H9 (cell line): ENCODE measurements at regions not wholly inside any gene's neighbourhood (a gene's known extent, or its start where the extent isn't known, plus 50 kb on each side); places are given as distances from the start of the nearest gene placed in this dataset.

Experiments
- DNase-seq: peaks from one replicate; pipeline ENCODE4 v3.0.0-alpha.2; 2017
- H2AFZ ChIP-seq: one replicate; pipeline ENCODE4 v1.6.1; 2013; ENCODE audit warnings: mild to moderate bottlenecking, low read length, control low read depth, moderate library complexity
- H2AK5ac ChIP-seq: 2 replicates; pipeline ENCODE4 v1.6.1; 2013; ENCODE audit warnings: low read length, control low read depth, mixed read lengths; ENCODE audit not compliant: insufficient read length
- H2BK120ac ChIP-seq: one replicate; pipeline ENCODE4 v1.6.1; 2013; ENCODE audit warnings: low read depth, mild to moderate bottlenecking, low read length, control low read depth, inconsistent platforms; ENCODE audit not compliant: poor library complexity, severe bottlenecking
- H2BK12ac ChIP-seq: 2 replicates; pipeline ENCODE4 v1.6.1; 2013; ENCODE audit warnings: low read length, control low read depth, mixed read lengths, low read depth; ENCODE audit not compliant: insufficient read length
- H2BK15ac ChIP-seq: 2 replicates; pipeline ENCODE4 v1.6.1; 2013; ENCODE audit warnings: low read depth, low read length, control low read depth
- H2BK20ac ChIP-seq: one replicate; pipeline ENCODE4 v1.6.1; 2013; ENCODE audit warnings: low read depth, mild to moderate bottlenecking, low read length, control low read depth, inconsistent platforms; ENCODE audit not compliant: poor library complexity, severe bottlenecking
- H2BK5ac ChIP-seq: 2 replicates; pipeline ENCODE4 v1.6.1; 2013; ENCODE audit warnings: low read length, control low read depth, mixed read lengths; ENCODE audit not compliant: insufficient read length
- H3K14ac ChIP-seq: 2 replicates; pipeline ENCODE4 v1.6.1; 2013; ENCODE audit warnings: low read length, control low read depth; ENCODE audit not compliant: insufficient read depth
- H3K18ac ChIP-seq: 2 replicates; pipeline ENCODE4 v1.6.1; 2013; ENCODE audit warnings: low read depth, mild to moderate bottlenecking, mixed read lengths, low read length, control low read depth; ENCODE audit not compliant: insufficient read length
- H3K23ac ChIP-seq: 2 replicates; pipeline ENCODE4 v1.6.1; 2013; ENCODE audit warnings: low read length, control low read depth, mixed read lengths, low read depth; ENCODE audit not compliant: insufficient read length
- H3K23me2 ChIP-seq: 2 replicates; pipeline ENCODE4 v1.6.1; 2013; ENCODE audit warnings: low read depth, mild to moderate bottlenecking, mixed read lengths, low read length, control low read depth; ENCODE audit not compliant: insufficient read length, poor library complexity, severe bottlenecking
- H3K27ac ChIP-seq: 2 replicates; pipeline ENCODE4 v1.5.1; 2013; ENCODE audit warnings: low read length, control low read depth, mixed read lengths, low read depth; ENCODE audit not compliant: insufficient read length
- H3K27me3 ChIP-seq: 2 replicates; pipeline ENCODE4 v1.6.1; 2013; ENCODE audit warnings: low read length, control low read depth, inconsistent platforms; ENCODE audit not compliant: insufficient read depth
- H3K4ac ChIP-seq: 2 replicates; pipeline ENCODE4 v1.6.1; 2013; ENCODE audit warnings: low read depth, mild to moderate bottlenecking, control low read depth, inconsistent platforms, low read length, moderate library complexity
- H3K4me1 ChIP-seq: 2 replicates; pipeline ENCODE4 v1.6.1; 2013; ENCODE audit warnings: low read length, control low read depth, inconsistent platforms; ENCODE audit not compliant: insufficient read depth
- H3K4me2 ChIP-seq: 2 replicates; pipeline ENCODE4 v1.6.1; 2013; ENCODE audit warnings: low read length, control low read depth, mixed read lengths; ENCODE audit not compliant: insufficient read length, insufficient read depth
- H3K56ac ChIP-seq: 2 replicates; pipeline ENCODE4 v1.6.1; 2013; ENCODE audit warnings: low read depth, mild to moderate bottlenecking, mixed read lengths, low read length, control low read depth; ENCODE audit not compliant: insufficient read length
- H3K79me1 ChIP-seq: 2 replicates; pipeline ENCODE4 v1.6.1; 2013; ENCODE audit warnings: low read depth, mild to moderate bottlenecking, moderate library complexity, low read length, control low read depth, inconsistent platforms; ENCODE audit not compliant: insufficient read depth, poor library complexity, severe bottlenecking
- H3K79me2 ChIP-seq: 2 replicates; pipeline ENCODE4 v1.6.1; 2013; ENCODE audit warnings: low read length, control low read depth, inconsistent platforms; ENCODE audit not compliant: insufficient read depth
- H3K9ac ChIP-seq: 2 replicates; pipeline ENCODE4 v1.6.1; 2013; ENCODE audit warnings: low read length, control low read depth, mixed read lengths; ENCODE audit not compliant: insufficient read length; ENCODE audit errors: extremely low read depth
- H3K9me3 ChIP-seq: one replicate; pipeline ENCODE4 v1.6.1; 2013; ENCODE audit warnings: low read depth, low read length, inconsistent platforms; ENCODE audit not compliant: control insufficient read depth
- H3T11ph ChIP-seq: one replicate; pipeline ENCODE4 v1.6.1; 2013; ENCODE audit warnings: mild to moderate bottlenecking, low read length, control low read depth, inconsistent platforms
- H4K20me1 ChIP-seq: one replicate; pipeline ENCODE4 v1.6.1; 2013; ENCODE audit not compliant: control insufficient read depth, insufficient read length, insufficient read depth
- H4K5ac ChIP-seq: 2 replicates; pipeline ENCODE4 v1.6.1; 2013; ENCODE audit warnings: low read depth, mild to moderate bottlenecking, mixed read lengths, low read length, control low read depth; ENCODE audit not compliant: insufficient read length
- H4K8ac ChIP-seq: replicated peaks from 2 replicates; pipeline ENCODE4 v1.6.1; 2013; ENCODE audit warnings: low read length, control low read depth, mixed read lengths, low read depth; ENCODE audit not compliant: insufficient read length
- H4K91ac ChIP-seq: 2 replicates; pipeline ENCODE4 v1.6.1; 2013; ENCODE audit warnings: low read depth, mild to moderate bottlenecking, moderate library complexity, mixed read lengths, low read length, control low read depth; ENCODE audit not compliant: insufficient read length
- H3K27ac Mint-ChIP-seq, 3 experiments: 2 replicates in 2 of 3; 3 replicates in 1 of 3; pipeline ENCODE4 v1.8.0; 2020 to 2021; ENCODE audit warnings: mixed read lengths in 3 of 3, mild to moderate bottlenecking in 1 of 3, moderate library complexity in 1 of 3
- H3K27me3 Mint-ChIP-seq: 2 replicates; pipeline ENCODE4 v1.8.0; 2021; ENCODE audit warnings: low read depth, mild to moderate bottlenecking, moderate library complexity, mixed read lengths
- H3K36me3 Mint-ChIP-seq, 3 experiments: 2 replicates in 2 of 3; 3 replicates in 1 of 3; pipeline ENCODE4 v1.8.0; 2020 to 2021; ENCODE audit warnings: low read depth in 3 of 3, mixed read lengths in 3 of 3; ENCODE audit not compliant: insufficient read depth in 1 of 3
- H3K4me1 Mint-ChIP-seq, 2 experiments: 2 replicates each; pipeline ENCODE4 v1.8.0; 2020; ENCODE audit warnings: mixed read lengths in 2 of 2
- H3K4me3 Mint-ChIP-seq, 2 experiments: 2 replicates in 1 of 2; 3 replicates in 1 of 2; pipeline ENCODE4 v1.8.0; 2020 to 2021; ENCODE audit warnings: mild to moderate bottlenecking in 2 of 2, mixed read lengths in 2 of 2, moderate library complexity in 1 of 2
- H3K9me3 Mint-ChIP-seq, 2 experiments: 2 replicates in 1 of 2; 3 replicates in 1 of 2; pipeline ENCODE4 v1.8.0; 2020; ENCODE audit warnings: mild to moderate bottlenecking in 2 of 2, mixed read lengths in 2 of 2, moderate library complexity in 1 of 2
- CTCF ChIP-seq: fragments of 200-600 bp; sonication (generic); conservative IDR thresholded peaks from 3 replicates; pipeline ENCODE4 v1.8.0; 2021; ENCODE audit warnings: antibody characterized with exemption, mild to moderate bottlenecking
- WGBS: extraction: QIAGEN DNeasy Blood & Tissue Kit; methylation state at CpG from one replicate; pipeline ENCODE4 v1.1.7; 2013; ENCODE audit warnings: missing lambda C conversion rate, low lambda C conversion rate, mixed read lengths; ENCODE audit not compliant: insufficient read length; ENCODE audit errors: extremely low coverage; 5-methylcytosine and 5-hydroxymethylcytosine counted together

GRCh38 chr10:105989995-105990394 lies 1174.5 kb downstream of the SORCS1 start:
- Mint-ChIP-seq H3K4me1 (no peaks in the 10 kb centered on the region), H3K27me3 (no peaks in the 10 kb centered on the region), H3K9me3 (no peaks in the 10 kb centered on the region), H3K4me3 (no peak overlapping the region), H3K27ac (no peak overlapping the region; a peak in 1 of 7 replicates), H3K36me3 (no peaks in the 10 kb centered on the region)
- no peaks in the 10 kb centered on the region for H4K20me1 ChIP-seq
- H3K9ac ChIP-seq = no peak overlapping the region
- H2BK120ac ChIP-seq = no peak overlapping the region
- no peak overlapping the region for H2BK12ac ChIP-seq
- WGBS = no CpG with 5 or more reads among the region's 3 CpGs
- no peaks in the 10 kb centered on the region for H3K23me2 ChIP-seq
- H3K4me2 ChIP-seq = no peak overlapping the region
- H2AFZ ChIP-seq = no peak overlapping the region
- no peaks in the 10 kb centered on the region for H3K27me3 ChIP-seq
- H4K5ac ChIP-seq = no peak overlapping the region
- H3K27ac ChIP-seq = no peak overlapping the region
- no peaks in the 10 kb centered on the region for H3K9me3 ChIP-seq
- H2BK15ac ChIP-seq = no peak overlapping the region
- no peak overlapping the region for H2BK5ac ChIP-seq
- no peak overlapping the region for H3K18ac ChIP-seq
- no peaks in the 10 kb centered on the region for H3K4me1 ChIP-seq
- H2AK5ac ChIP-seq = no peak overlapping the region
- no peak overlapping the region for H3K14ac ChIP-seq
- no peak overlapping the region for H2BK20ac ChIP-seq
- no peaks in the 10 kb centered on the region for H3K79me2 ChIP-seq
- H4K8ac ChIP-seq = no peak overlapping the region
- no peak for DNase-seq
- H3K4ac ChIP-seq = no peak overlapping the region
- H4K91ac ChIP-seq = no peak overlapping the region
- no peak overlapping the region for H3K23ac ChIP-seq
- no peak for TF ChIP-seq CTCF
- H3K56ac ChIP-seq = no peak overlapping the region
- no peaks in the 10 kb centered on the region for H3K79me1 ChIP-seq
- no peak overlapping the region for H3T11ph ChIP-seq
